HepG2 (cell line): ENCODE measurements at regions not wholly inside any gene's neighbourhood (a gene's known extent, or its start where the extent isn't known, plus 50 kb on each side); places are given as distances from the start of the nearest gene placed in this dataset.

Experiments
- ATAC-seq: fragments of 200-7000 bp; cut with Tn5 transposase; 3 replicates; pipeline ENCODE4 v1.9.1; 2020; ENCODE audit warnings: mild to moderate bottlenecking, moderate library complexity
- BruUV-seq: library from RNA; stranded (reverse); fragments of 400-500 nt; replicated peaks from 2 replicates; lab custom pipeline; 2021; lab: Mats Ljungman, UMichigan
- CTCF ChIA-PET: fragments of 300-600 bp; formaldehyde crosslinking; extraction: SDS; loops from one replicate; lab custom pipeline; 2021; ENCODE audit warnings: low total read pairs, inconsistent platforms, low intra/inter-chr PET ratio; lab: Yijun Ruan, JAX
- POLR2A ChIA-PET: fragments of 350-600 bp; sonication (Branson Sonifier 250); formaldehyde crosslinking; loops from one replicate; lab custom pipeline; 2020; ENCODE audit warnings: antibody characterized with exemption, inconsistent platforms; lab: Yijun Ruan, JAX
- DNase-seq: peaks from one replicate; pipeline ENCODE4 v3.0.0-alpha.2; 2015; ENCODE audit warnings: low spot score
- FAIRE-seq: peaks from 3 replicates; lab custom pipeline; 2011; peaks lifted over from hg19 to GRCh38; lab: Jason Lieb, UNC
- H2AFZ ChIP-seq: one replicate; pipeline ENCODE4 v1.6.1; 2011; ENCODE audit warnings: low read length, inconsistent platforms
- H3K27ac ChIP-seq: fragments of 300-600 bp; 3 replicates; pipeline ENCODE4 v1.8.0; 2011; ENCODE audit warnings: mixed run types, mild to moderate bottlenecking, mixed read lengths, low read length, inconsistent platforms; ENCODE audit not compliant: insufficient read depth; ENCODE audit errors: extremely low read length
- H3K27me3 ChIP-seq, 2 experiments: fragments of 200-600 bp in 1 of 2; 2 replicates in 1 of 2; 3 replicates in 1 of 2; pipeline versions ENCODE4 v1.6.0 to v1.8.0; 2011; ENCODE audit warnings: low read length in 2 of 2, mild to moderate bottlenecking in 2 of 2, moderate library complexity in 2 of 2, inconsistent platforms in 1 of 2; ENCODE audit not compliant: insufficient read depth in 2 of 2, control insufficient read depth in 1 of 2
- H3K36me3 ChIP-seq, 2 experiments: fragments of 200-600 bp in 1 of 2; replicated peaks in 1 of 2; 2 replicates in 1 of 2; 3 replicates in 1 of 2; pipeline versions ENCODE4 v1.5.1 to v1.8.0; 2011; ENCODE audit warnings: low read length in 2 of 2, inconsistent platforms in 1 of 2; ENCODE audit not compliant: insufficient read depth in 2 of 2, control insufficient read depth in 1 of 2
- H3K4me1 ChIP-seq: 2 replicates; pipeline ENCODE4 v1.5.1; 2012; ENCODE audit warnings: low read length, inconsistent platforms; ENCODE audit not compliant: insufficient read depth
- H3K4me2 ChIP-seq: 2 replicates; pipeline ENCODE4 v1.6.0; 2011; ENCODE audit warnings: low read depth, low read length, inconsistent platforms
- H3K4me3 ChIP-seq, 3 experiments: fragments of 200-600 bp in 1 of 3; sonication (generic), shearing (Covaris generic) in 1 of 3; replicated peaks in 1 of 3; 2 replicates each; pipeline ENCODE4 v1.5.1; 2011 to 2016; ENCODE audit warnings: low read length in 3 of 3, inconsistent platforms in 2 of 3, low read depth in 2 of 3, mild to moderate bottlenecking in 2 of 3, control low read depth in 1 of 3, mixed read lengths in 1 of 3; ENCODE audit not compliant: insufficient read depth in 1 of 3
- H3K79me2 ChIP-seq: one replicate; pipeline ENCODE4 v1.6.1; 2011; ENCODE audit warnings: low read length, inconsistent platforms; ENCODE audit not compliant: insufficient read depth
- H3K9ac ChIP-seq: 2 replicates; pipeline ENCODE4 v1.6.0; 2011; ENCODE audit warnings: mild to moderate bottlenecking, low read depth, low read length, inconsistent platforms; ENCODE audit not compliant: insufficient read depth
- H3K9me3 ChIP-seq: 2 replicates; pipeline ENCODE4 v1.5.1; 2012; ENCODE audit warnings: mild to moderate bottlenecking, low read length
- H4K20me1 ChIP-seq: 2 replicates; pipeline ENCODE4 v1.6.0; 2011; ENCODE audit warnings: inconsistent platforms, mild to moderate bottlenecking, low read length, moderate library complexity; ENCODE audit not compliant: insufficient read depth
- HNRNPL ChIP-seq: fragments of 200-400 bp; formaldehyde crosslinking; IDR thresholded peaks from 2 replicates; pipeline ENCODE4 v1.6.1; 2017; ENCODE audit warnings: mild to moderate bottlenecking, low read depth, low read length
- MED1 ChIP-seq: sonication (generic); formaldehyde crosslinking; IDR thresholded peaks from 2 replicates; pipeline ENCODE4 v1.4.0; 2020; ENCODE audit warnings: missing genetic modification reagents
- SOX13 ChIP-seq, 3 experiments: fragments of 450-650 bp in 1 of 3; sonication (generic) in 1 of 3; formaldehyde crosslinking in 1 of 3; IDR thresholded peaks in 2 of 3; conservative IDR thresholded peaks in 1 of 3; 2 replicates each; pipeline versions ENCODE4 v1.5.0 to v1.6.1; 2016 to 2020; ENCODE audit warnings: antibody characterized with exemption in 1 of 3, mild to moderate bottlenecking in 1 of 3, missing compliant biosample characterization in 1 of 3, missing genetic modification reagents in 1 of 3, moderate library complexity in 1 of 3
- SRF ChIP-seq: IDR thresholded peaks from 2 replicates; pipeline ENCODE4 v1.6.1; 2011; ENCODE audit warnings: mild to moderate bottlenecking, low read depth, low read length, moderate library complexity
- ZC3H4 ChIP-seq: sonication (generic); formaldehyde crosslinking; IDR thresholded peaks from 2 replicates; pipeline ENCODE4 v1.4.0; 2020; ENCODE audit warnings: missing genetic modification reagents, borderline replicate concordance
- ZNF232 ChIP-seq: sonication (generic); formaldehyde crosslinking; IDR thresholded peaks from 2 replicates; pipeline ENCODE4 v1.4.0; 2020; ENCODE audit warnings: missing genetic modification reagents, borderline replicate concordance
- WGBS: methylation state at CpG from one replicate; pipeline ENCODE4 v1.1.6; 2017; ENCODE audit warnings: low lambda C conversion rate; 5-methylcytosine and 5-hydroxymethylcytosine counted together
- in situ Hi-C: cut with HindIII; loops from 2 replicates; pipeline ENCODE4 v1.10.0; 2017; ENCODE audit warnings: low pct_unique_long_range_greater_than_20kb; ENCODE audit not compliant: extremely low pct_ligation_motif_present
- intact Hi-C: fragments of 100-400 bp; cut with micrococcal nuclease; formaldehyde crosslinking; loops from one replicate; pipeline ENCODE4 v1.10.0; 2022; ENCODE audit not compliant: unreplicated experiment
- TF ChIP-seq, protein P1 (sequence below): sonication (generic); formaldehyde crosslinking; IDR thresholded peaks from 2 replicates; pipeline ENCODE4 v1.9.0; 2022; ENCODE audit warnings: low read depth, missing genetic modification reagents

DNA sequence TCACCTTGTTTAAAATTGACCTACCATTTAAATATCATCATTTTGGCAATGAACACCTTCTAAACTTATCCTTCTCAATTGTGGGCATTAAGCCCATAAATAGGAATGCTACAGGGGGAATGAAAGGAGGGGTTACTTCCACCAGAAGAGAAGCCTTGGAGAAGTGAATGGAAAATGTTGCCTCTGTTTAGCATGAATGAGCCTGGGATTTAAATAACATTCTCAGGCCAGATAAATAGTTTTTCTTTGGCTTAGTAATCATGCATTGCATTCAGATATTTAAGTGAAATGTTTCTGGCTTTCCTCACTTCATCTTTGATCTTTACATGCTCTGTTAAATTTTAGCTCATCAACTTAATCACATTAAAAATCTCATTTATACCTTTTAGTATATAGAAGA is 284.3 kb upstream of the FMN2 start:
- DNase-seq (no peak), FAIRE-seq (no peak)

DNA sequence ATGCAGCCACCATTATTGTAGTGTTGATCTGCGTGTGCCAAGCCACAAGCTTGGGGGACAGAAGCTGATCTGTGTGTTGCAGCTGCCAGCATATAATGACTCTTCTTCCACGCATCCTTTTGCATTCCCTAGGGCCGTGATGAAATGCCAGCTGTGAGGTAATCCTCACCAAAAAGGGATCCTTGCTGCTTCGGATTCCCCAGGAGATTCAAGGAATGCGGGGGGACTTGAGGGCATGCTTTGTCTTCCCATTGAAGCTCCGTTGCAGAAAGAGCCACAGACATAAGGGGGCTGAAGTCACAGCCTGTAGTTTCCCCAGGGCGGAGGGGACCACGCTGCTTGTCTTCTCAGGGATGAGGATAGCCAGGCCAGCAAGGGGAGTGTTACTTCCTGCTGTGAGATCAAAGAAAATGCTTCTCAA is 281.6 kb upstream of the FMN2 start:
- WGBS = 3% methylated on average over 6 of the region's 8 CpGs
- no peaks in the 10 kb centered on the region for H3K36me3 ChIP-seq
- FAIRE-seq (no peak), DNase-seq (no peak), ATAC-seq (no peak)
- H3K4me2 ChIP-seq = no peak overlapping the region
- no peak overlapping the region for H3K27ac ChIP-seq
- H2AFZ ChIP-seq = no peak overlapping the region
- no peaks in the 10 kb centered on the region for H3K9me3 ChIP-seq
- no peak overlapping the region for H3K9ac ChIP-seq
- TF ChIP-seq MED1 (CRISPR knock-in tag) (no peak), ZC3H4 (CRISPR knock-in tag) (no peak), ZNF232 (CRISPR knock-in tag) (no peak)
- TF ChIP-seq, protein P1, sequence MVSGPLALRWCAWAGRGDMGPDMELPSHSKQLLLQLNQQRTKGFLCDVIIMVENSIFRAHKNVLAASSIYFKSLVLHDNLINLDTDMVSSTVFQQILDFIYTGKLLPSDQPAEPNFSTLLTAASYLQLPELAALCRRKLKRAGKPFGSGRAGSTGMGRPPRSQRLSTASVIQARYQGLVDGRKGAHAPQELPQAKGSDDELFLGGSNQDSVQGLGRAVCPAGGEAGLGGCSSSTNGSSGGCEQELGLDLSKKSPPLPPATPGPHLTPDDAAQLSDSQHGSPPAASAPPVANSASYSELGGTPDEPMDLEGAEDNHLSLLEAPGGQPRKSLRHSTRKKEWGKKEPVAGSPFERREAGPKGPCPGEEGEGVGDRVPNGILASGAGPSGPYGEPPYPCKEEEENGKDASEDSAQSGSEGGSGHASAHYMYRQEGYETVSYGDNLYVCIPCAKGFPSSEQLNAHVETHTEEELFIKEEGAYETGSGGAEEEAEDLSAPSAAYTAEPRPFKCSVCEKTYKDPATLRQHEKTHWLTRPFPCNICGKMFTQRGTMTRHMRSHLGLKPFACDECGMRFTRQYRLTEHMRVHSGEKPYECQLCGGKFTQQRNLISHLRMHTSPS (CRISPR knock-in tag) = no peak
- intact Hi-C loops = no loop called here
- CTCF ChIA-PET = no interaction called here
- POLR2A ChIA-PET = no interaction called here
- H3K4me1 ChIP-seq = no peaks in the 10 kb centered on the region
- no peaks in the 10 kb centered on the region for H3K27me3 ChIP-seq
- no peaks in the 10 kb centered on the region for H3K79me2 ChIP-seq
- H3K4me3 ChIP-seq = no peak overlapping the region
- H4K20me1 ChIP-seq = no peaks in the 10 kb centered on the region
- in situ Hi-C loops = no loop called here
- no TSS peak for BruUV-seq

More for the DNA sequence above, 284.3 kb upstream of the FMN2 start:
- no peak for ATAC-seq
- H2AFZ ChIP-seq = no peak overlapping the region
- ChIA-PET CTCF (no interaction called here), POLR2A (no interaction called here)
- no peaks in the 10 kb centered on the region for H3K79me2 ChIP-seq
- H3K27ac ChIP-seq = no peak overlapping the region
- in situ Hi-C loops = no loop called here
- H3K9ac ChIP-seq = no peak overlapping the region
- H3K36me3 ChIP-seq = no peaks in the 10 kb centered on the region
- H3K9me3 ChIP-seq = no peaks in the 10 kb centered on the region
- H3K27me3 ChIP-seq = no peaks in the 10 kb centered on the region
- intact Hi-C loops = no loop called here
- no peaks in the 10 kb centered on the region for H3K4me1 ChIP-seq
- H4K20me1 ChIP-seq = no peaks in the 10 kb centered on the region
- no peak for TF ChIP-seq HNRNPL
- TF ChIP-seq SOX13 (IDR thresholded peaks at IDR 0.05) = no peak
- TF ChIP-seq SOX13 (CRISPR knock-in tag; conservative IDR thresholded peaks at IDR 0.05 in 1 of 2, IDR thresholded peaks at IDR 0.05 in 1 of 2) = no peak
- TF ChIP-seq SRF = no peak
- TF ChIP-seq, all 625 proteins: peak for 0
- Histone ChIP-seq H3K4me2 (no peak overlapping the region), H3K4me3 (no peak overlapping the region)
- BruUV-seq = no TSS peak
